GM21576 (cell line): ENCODE measurements at regions not wholly inside any gene's neighbourhood (a gene's known extent, or its start where the extent isn't known, plus 50 kb on each side); places are given as distances from the start of the nearest gene placed in this dataset.

Experiments used
- ATAC-seq: cut with Tn5 transposase; IDR thresholded peaks from one replicate; pipeline ENCODE4 v1.9.1; 2021; ENCODE audit warnings: mild to moderate bottlenecking, moderate library complexity; ENCODE audit not compliant: unreplicated experiment

DNA sequence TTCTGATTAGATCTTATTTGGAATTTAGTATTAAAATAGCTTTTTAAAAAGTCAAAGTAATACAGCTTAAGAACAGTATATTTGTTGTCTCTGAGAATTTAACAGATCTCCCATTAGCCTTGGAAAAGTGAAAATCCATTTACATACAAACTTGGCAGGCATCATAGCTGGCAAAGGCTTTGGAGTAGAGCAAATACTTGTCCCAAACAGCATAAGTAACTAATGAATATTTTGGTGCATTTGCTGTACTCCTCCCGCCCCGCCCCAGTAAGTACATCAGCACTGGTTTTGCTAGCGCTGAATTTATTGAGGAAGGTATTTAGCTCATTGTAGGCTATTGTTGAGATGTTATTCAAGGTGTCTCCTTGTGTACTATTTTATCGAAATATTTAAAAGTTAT lies 417.7 kb upstream of the KAZN start:
- no peak for ATAC-seq

DNA sequence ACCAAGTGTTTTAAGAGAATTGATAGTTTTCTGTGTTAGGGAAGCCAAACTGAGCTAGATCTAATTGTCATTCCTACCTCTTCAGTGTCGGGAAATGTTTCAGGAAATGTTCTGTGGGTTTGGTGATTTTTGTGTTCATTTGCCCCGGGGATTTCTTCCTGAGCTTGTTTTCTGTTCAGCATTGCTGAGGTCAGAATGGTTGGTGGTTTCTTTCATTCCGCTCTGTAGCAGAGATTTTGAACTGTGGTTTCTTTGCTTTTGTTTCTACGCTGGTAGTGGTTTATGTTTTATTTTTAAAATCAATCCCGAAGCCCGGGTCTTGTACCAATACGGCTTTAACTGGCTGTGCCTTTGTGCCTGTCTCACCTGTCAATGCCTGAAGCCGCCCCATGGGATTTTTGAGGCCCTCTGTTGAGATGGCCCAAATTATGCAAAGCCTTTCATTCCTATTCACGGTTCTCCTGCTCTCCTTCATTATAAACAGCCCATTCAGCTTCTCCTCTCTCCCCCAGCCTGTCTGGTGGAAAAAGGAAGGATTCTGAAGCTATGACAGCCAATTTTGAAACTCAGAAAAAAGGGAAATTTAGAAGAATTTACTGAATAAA lies 417.2 kb upstream of the KAZN start:
- ATAC-seq = no peak

DNA sequence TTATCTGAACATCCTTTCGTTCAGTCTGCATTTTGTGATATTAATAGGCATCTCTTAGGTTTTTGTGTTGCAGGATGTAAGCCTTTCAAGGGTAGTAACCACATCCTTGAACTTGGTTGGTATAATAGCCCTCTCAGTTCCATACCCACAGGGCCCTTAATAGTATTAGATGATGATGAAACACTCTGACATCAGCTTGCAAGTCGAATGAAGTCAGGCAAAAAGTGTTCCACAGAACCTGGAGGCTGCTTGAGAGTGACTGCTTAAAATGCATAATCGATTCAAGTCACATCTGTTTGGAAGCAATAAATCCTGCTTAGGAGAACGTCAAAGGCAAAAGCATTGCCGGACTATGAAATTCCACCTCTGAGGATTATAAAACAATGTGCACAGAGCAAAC lies 415.6 kb upstream of the KAZN start:
- ATAC-seq = no peak

DNA sequence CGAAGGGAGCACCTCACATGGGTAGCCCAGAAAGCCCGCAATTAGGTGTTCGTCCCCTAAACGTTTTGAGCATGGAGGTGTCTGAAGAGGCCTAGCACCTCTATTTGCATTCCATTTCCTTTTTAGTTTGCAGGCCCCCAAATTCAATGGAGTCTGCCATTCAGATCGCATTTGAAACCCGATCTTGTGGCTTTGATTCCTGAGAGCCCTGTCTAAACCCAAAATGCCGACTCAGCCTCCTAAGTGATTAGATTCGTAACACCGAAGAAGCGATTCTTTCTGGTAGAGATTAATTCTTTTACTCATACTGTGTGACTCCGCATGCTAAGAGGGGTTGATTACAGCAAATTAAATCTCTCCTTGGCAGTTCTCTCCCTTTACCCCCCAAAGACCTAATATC lies 415.2 kb upstream of the KAZN start:
- no peak for ATAC-seq

DNA sequence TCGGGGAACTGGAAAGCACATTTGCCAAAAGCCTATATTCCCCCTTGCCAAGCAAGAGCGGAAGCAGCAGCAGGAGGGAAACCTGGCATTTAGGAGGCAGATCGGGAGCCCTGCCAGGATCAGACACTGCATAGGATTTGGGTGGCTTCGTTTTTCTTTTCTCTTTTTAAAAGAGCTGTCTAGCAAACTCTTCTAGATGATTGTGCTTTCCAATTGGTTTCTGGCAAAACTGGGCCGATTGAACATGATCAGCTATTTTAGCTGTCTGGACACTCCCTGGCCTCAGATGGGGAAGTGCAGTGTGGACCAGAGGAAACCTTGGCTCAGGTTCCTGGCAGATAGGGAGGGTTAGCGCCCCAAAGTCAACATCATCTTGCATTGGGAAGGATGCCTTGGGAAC lies 414.0 kb upstream of the KAZN start:
- no peak for ATAC-seq

GRCh38 chr1:14189381-14189780 lies 409.1 kb upstream of the KAZN start:
- ATAC-seq = no peak

DNA sequence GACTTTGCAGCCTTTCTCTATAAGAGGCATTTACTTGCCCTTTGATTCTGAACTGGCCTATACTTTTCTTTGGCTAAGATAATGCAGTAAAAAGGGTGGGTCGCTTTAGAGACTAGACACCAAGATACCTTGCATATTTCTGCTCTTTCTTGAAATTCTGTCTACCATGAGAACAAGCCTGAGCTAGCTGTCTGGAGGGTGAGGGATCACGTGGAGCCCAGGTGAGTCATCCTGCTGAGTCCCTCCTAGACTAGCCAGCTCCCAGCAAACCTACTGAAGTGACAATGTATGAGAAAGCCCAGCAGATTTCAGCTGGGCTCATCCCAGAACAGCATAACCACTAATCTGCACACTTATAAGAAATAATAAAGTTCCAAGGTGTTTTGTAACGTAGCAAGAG lies 408.0 kb upstream of the KAZN start:
- ATAC-seq = no peak

GRCh38 chr1:14194511-14194910 lies 404.0 kb upstream of the KAZN start:
- ATAC-seq = no peak

DNA sequence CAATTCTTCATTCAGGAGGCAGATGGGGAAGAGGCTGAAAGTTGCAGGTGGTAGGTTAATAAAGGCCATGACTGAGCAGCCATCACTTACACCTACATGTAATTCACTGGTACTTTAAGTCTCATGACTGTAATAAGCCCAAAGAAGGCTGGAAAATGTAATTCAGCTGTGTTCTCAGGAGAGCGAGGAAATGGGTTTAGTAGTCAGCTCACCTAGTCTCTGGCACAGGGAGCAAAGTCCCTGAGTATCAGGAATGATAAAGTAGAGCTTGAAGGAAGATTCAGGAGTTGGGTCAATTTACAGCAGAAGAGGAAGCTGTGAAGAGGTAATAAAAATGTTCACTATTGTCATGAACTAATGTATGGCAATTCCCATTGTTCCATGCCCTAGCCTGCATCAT lies 393.4 kb upstream of the KAZN start:
- ATAC-seq = no peak

GRCh38 chr1:14215151-14215550 lies 383.3 kb upstream of the KAZN start:
- no peak for ATAC-seq

DNA sequence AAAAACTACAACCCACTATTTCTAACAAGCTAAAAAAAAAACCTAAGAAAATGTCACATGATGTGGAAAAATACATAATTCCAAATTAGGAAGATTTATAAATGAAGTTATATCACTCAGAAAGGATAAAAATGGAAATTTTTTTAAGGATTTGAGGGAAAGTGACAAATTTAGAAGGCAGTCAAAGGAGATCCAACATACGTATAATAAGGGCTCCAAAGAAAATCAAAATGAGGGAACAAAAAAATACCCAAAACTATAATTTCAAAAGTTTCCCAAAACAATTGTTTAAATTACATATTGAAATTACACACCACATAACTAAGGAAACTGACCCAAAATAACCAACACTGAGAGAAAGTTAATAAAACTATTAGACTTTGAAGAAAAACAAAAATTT lies 381.1 kb upstream of the KAZN start:
- ATAC-seq = no peak

- no peak for ATAC-seq
These were observed 378.2 kb upstream of the KAZN start for GRCh38 chr1:14220324-14220723.

DNA sequence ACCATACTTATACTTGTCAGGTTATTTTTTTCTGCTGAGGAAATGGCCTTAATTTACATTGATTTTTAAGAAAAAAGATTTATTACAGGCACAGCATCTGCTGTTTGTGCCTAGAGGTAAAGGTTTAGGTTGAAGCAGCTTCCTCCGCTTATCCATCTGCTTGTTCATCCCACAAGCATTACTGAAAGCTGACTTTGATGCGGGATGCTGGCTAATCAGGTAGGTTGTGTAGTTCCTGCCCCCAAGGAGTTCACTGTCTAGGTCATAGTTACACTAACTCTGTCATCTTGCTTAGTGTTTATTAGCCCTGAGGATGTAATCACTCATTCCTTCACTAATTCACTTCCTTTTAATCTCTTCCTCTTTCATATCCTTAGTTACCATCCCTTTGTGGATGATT lies 377.7 kb upstream of the KAZN start:
- ATAC-seq = no peak

GRCh38 chr1:14222086-14222485 lies 376.4 kb upstream of the KAZN start:
- no peak for ATAC-seq

DNA sequence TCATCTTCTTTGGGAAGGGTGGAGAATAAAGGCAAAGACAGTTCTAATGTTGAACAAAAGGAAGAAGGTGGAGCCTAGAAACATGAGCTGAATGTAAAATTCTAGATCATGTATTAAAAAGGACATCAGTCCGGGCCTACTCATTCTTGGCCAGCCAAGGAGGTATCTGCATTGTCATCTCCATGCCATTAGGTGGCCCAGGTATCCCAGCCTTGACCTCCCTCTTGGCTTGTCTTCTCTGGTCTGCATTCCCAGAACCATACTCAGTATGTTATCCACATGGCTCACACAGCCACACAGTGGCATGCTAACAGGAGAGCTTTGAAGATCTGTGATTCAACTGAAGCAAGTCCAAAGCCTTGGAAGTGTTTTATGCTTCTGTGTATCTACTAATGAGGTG lies 369.8 kb upstream of the KAZN start:
- ATAC-seq = no peak

DNA sequence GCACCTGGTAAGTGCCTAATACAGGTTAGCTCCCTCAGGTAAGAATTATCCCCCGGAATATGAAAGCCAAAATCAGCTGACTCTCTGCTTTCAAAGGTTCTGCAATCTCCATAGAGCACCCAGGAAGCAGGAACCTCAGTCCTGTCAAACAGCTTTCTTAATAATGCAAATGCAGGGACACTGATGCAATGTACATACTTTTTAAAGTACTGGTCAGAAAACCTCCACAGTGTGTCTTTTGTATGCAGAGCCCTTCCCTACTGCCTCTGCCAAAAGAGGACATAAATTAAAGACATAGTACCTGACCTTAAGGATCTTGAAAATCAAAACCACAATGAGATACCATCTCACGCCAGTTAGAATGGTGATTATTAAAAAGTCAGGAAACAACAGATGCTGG lies 365.0 kb upstream of the KAZN start:
- ATAC-seq = no peak

GRCh38 chr1:14236097-14236496 lies 362.4 kb upstream of the KAZN start:
- no peak for ATAC-seq

DNA sequence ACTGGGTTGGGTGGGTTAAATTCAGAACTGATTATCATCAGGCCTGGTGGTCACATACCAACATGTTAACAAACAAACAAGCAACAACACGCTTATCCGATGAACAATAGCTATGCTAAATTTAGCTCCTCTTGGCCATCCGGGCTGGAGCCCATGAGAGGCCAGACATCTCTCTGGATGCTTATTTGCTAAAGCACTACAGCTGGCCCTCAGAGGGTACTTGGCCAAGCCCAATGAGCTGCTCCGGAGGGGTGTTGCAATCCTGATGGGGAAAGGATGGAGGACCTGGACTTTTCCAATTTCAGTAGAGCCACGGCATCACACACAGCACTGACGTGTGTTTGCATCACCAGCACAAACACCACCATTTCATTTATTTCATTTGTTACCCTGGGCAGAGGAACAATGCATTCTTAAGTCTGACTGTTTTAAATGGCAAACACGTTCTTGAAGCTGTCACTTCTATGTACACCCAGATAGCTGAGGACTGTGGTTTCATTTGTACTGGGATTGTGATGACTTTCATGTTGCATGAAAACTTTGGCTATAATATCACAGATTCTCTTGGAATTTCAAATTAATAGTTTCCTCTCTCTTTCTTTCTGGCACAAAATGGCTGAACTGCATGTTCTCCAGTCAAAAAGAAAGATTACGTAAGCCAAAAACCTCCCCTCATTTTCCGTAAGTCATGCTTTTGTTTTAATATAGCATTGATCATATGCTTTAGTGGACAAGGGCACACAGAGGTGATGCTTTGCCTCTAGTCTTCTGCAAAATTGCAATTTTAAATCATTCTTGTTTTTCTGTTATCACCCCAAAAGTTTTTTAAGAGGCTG lies 359.8 kb upstream of the KAZN start:
- no peak for ATAC-seq

- no peak for ATAC-seq
These were observed 358.2 kb upstream of the KAZN start for GRCh38 chr1:14240265-14240664.

DNA sequence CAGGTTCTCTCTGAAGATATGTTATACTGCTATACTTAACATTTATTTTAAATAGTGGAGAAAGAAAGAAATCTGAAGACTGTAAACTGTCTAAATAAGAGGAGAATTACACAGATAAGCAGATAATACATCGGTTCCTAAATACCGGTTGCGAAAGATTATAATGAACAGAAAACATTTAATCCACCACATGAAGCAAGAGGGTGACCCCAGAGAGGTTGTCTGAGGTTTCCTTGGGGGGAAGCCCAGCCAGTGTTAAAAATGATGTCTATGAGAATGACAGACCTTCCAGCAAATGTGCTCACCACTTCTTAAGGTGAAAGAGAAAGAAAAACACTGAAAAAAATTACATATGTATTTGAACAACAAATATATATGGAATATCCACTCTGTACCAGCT lies 356.4 kb upstream of the KAZN start:
- ATAC-seq = no peak

- ATAC-seq = no peak
These were observed 355.6 kb upstream of the KAZN start for GRCh38 chr1:14242870-14243269.

GRCh38 chr1:14245954-14246353 lies 352.5 kb upstream of the KAZN start:
- ATAC-seq = no peak

DNA sequence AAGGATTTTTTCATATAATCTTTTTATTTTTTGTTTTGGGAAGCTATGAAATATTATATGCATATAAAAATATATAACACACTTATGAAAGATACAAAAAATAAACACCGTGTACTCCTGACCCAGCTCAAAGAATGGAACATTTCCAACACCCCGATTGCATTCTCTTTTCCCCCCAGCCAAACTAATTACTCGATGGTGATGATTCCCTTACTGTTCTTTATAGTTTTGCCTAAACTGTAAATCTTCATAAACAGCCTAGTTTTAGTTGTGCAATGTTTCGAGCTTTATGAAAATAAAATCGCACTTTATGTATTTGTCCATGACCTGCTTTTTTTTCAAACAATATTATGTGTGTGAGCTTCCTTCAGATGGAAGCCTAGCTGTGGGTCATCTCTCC lies 352.0 kb upstream of the KAZN start:
- no peak for ATAC-seq
